GM23338 (cell line): ENCODE measurements at regions not wholly inside any gene's neighbourhood (a gene's known extent, or its start where the extent isn't known, plus 50 kb on each side); places are given as distances from the start of the nearest gene placed in this dataset.

Experiments
- CTCF ChIP-seq, 2 experiments: fragments of 200-600 bp in 1 of 2; sonication (generic) in 1 of 2; conservative IDR thresholded peaks; 2 replicates each; pipeline versions ENCODE4 v1.5.1 to v1.6.1; 2016 to 2017; ENCODE audit warnings: antibody characterized with exemption in 2 of 2, low read depth in 2 of 2, mild to moderate bottlenecking in 2 of 2, moderate library complexity in 1 of 2
- ETS1 ChIP-seq: IDR thresholded peaks from 2 replicates; pipeline ENCODE4 v1.6.1; 2016; ENCODE audit warnings: antibody characterized with exemption
- EZH2 ChIP-seq: fragments of 200-600 bp; sonication (generic); IDR thresholded peaks from one replicate; pipeline ENCODE4 v1.8.0; 2017; ENCODE audit warnings: antibody characterized with exemption, mild to moderate bottlenecking, low read depth; ENCODE audit not compliant: unreplicated experiment

- no peak for TF ChIP-seq ETS1
- TF ChIP-seq EZH2 = no peak
- no peak for TF ChIP-seq CTCF (conservative IDR thresholded peaks at IDR 0.05; ENCODE audit: low read depth in 2 of 2)
These were observed 102.5 kb upstream of the RIPOR2 start for GRCh38 chr6:25038300-25038699.
